Progenitor cell of endocrine pancreas (in vitro differentiated cells): ENCODE measurements at regions not wholly inside any gene's neighbourhood (a gene's known extent, or its start where the extent isn't known, plus 50 kb on each side); places are given as distances from the start of the nearest gene placed in this dataset.

ENCODE experiments used
- DNase-seq: peaks from one replicate; pipeline ENCODE4 v3.0.0; 2021; ENCODE audit warnings: low spot score; ENCODE audit not compliant: unreplicated experiment
- H3K27ac Mint-ChIP-seq: 2 replicates; pipeline ENCODE4 v1.8.0; 2021; ENCODE audit warnings: mild to moderate bottlenecking, moderate library complexity, mixed read lengths
- H3K27me3 Mint-ChIP-seq: 2 replicates; pipeline ENCODE4 v1.8.0; 2021; ENCODE audit warnings: mixed read lengths
- H3K36me3 Mint-ChIP-seq: 2 replicates; pipeline ENCODE4 v1.8.0; 2022; ENCODE audit warnings: mixed read lengths; ENCODE audit not compliant: insufficient read depth
- H3K4me1 Mint-ChIP-seq: 2 replicates; pipeline ENCODE4 v1.8.0; 2021; ENCODE audit warnings: low read depth, mixed read lengths
- H3K4me3 Mint-ChIP-seq: 2 replicates; pipeline ENCODE4 v1.8.0; 2021; ENCODE audit warnings: low read depth, mild to moderate bottlenecking, moderate library complexity, mixed read lengths
- H3K9me3 Mint-ChIP-seq: 2 replicates; pipeline ENCODE4 v1.8.0; 2021; ENCODE audit warnings: low read depth, mixed read lengths
- TF ChIP-seq, protein P1 (sequence below): fragments of 200-600 bp; sonication (generic); IDR thresholded peaks from one replicate; pipeline ENCODE4 v1.5.0; 2021; ENCODE audit warnings: antibody characterized with exemption, mild to moderate bottlenecking; ENCODE audit not compliant: unreplicated experiment

DNA sequence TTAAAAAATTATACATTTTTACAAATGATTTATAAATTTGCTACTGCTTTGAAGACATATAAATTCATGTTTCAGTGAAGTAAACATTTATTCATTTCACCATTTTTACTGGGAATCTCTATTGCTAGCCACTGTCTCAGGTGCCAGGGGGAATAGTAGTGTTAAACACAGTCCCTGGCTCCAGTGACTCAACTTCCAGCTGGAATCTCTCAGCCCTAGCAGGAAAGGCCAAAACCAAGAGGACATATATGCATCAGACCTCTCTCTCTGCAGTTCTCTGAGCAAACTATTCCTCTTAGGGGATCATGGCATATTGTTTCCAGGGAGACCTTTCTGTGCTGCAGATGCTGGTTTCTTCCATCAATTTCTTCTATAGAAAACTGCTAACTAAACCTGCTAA, 1009.0 kb upstream of the LCORL start:
- TF ChIP-seq, protein P1, sequence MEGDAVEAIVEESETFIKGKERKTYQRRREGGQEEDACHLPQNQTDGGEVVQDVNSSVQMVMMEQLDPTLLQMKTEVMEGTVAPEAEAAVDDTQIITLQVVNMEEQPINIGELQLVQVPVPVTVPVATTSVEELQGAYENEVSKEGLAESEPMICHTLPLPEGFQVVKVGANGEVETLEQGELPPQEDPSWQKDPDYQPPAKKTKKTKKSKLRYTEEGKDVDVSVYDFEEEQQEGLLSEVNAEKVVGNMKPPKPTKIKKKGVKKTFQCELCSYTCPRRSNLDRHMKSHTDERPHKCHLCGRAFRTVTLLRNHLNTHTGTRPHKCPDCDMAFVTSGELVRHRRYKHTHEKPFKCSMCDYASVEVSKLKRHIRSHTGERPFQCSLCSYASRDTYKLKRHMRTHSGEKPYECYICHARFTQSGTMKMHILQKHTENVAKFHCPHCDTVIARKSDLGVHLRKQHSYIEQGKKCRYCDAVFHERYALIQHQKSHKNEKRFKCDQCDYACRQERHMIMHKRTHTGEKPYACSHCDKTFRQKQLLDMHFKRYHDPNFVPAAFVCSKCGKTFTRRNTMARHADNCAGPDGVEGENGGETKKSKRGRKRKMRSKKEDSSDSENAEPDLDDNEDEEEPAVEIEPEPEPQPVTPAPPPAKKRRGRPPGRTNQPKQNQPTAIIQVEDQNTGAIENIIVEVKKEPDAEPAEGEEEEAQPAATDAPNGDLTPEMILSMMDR, result no peak
- DNase-seq, result no peak
- Mint-ChIP-seq H3K4me3 (no peak overlapping the region), H3K27ac (no peak overlapping the region), H3K9me3 (peaks cover 3% of the 10 kb centered on the region), H3K36me3 (no peaks in the 10 kb centered on the region), H3K4me1 (peaks cover 21% of the 10 kb centered on the region), H3K27me3 (no peaks in the 10 kb centered on the region)

DNA sequence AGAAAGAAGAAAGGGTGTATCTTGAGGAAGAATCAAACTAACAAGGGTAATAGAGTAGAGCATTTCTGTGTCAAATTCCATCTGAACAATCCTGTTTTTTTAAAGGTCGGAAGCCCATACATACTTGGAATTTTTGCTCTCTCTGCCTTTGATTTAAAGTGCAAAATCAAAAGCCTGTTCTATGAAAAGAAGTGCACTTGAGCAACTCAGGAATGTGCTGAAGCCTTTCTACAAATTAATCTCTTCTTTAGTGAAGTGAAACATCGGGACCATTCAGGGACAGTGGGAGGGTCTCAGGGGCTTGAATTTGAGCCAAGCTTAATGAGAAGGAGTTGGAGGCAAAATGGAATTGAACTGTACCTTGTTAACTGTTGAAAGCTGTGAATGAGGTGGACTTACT, 1008.5 kb upstream of the LCORL start:
- Mint-ChIP-seq H3K27me3 (no peaks in the 10 kb centered on the region), H3K4me1 (peaks cover 23% of the 10 kb centered on the region), H3K4me3 (no peak overlapping the region), H3K9me3 (peaks cover 3% of the 10 kb centered on the region), H3K27ac (peak overlapping the region; percentile 40), H3K36me3 (no peaks in the 10 kb centered on the region)
- TF ChIP-seq, protein P1, result no peak
- DNase-seq, result no peak

- Mint-ChIP-seq H3K27me3 (no peaks in the 10 kb centered on the region), H3K4me1 (peaks cover 19% of the 10 kb centered on the region), H3K36me3 (no peaks in the 10 kb centered on the region), H3K9me3 (peaks cover 3% of the 10 kb centered on the region), H3K27ac (peak overlapping the region; percentile 9), H3K4me3 (no peak overlapping the region)
- TF ChIP-seq, protein P1, result no peak
- no peak for DNase-seq
Measured at GRCh38 chr4:19026281-19026680, 1004.7 kb upstream of the LCORL start.

DNA sequence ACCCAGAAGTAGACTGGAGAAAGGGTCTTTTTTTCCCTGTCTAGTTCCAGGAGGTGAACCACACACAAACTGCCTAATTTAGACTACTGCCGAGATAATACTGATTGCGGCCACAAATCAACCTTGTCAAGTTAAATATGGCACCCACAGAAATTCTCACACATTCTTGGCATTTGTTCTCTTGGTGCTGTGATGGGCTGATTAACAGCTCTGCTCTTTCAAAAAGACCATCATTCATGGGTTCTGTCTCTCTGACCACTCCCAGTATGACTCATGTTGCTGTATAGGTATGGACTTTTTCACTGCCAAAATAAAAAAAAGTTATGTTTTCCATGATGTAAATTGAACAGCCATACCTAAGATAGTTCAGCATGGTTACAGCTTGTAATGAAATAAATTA, 1003.5 kb upstream of the LCORL start:
- H3K4me3 Mint-ChIP-seq, result no peak overlapping the region
- H3K36me3 Mint-ChIP-seq, result no peaks in the 10 kb centered on the region
- no peak for DNase-seq
- H3K27me3 Mint-ChIP-seq, result no peaks in the 10 kb centered on the region
- H3K27ac Mint-ChIP-seq, result no peak overlapping the region
- H3K4me1 Mint-ChIP-seq, result peaks cover 17% of the 10 kb centered on the region
- peaks cover 3% of the 10 kb centered on the region for H3K9me3 Mint-ChIP-seq
- TF ChIP-seq, protein P1, result no peak

- H3K4me1 Mint-ChIP-seq, result peaks cover 13% of the 10 kb centered on the region
- peaks cover 3% of the 10 kb centered on the region for H3K9me3 Mint-ChIP-seq
- H3K27me3 Mint-ChIP-seq, result no peaks in the 10 kb centered on the region
- H3K36me3 Mint-ChIP-seq, result no peaks in the 10 kb centered on the region
- H3K4me3 Mint-ChIP-seq, result no peak overlapping the region
- no peak for DNase-seq
- TF ChIP-seq, protein P1, result no peak
- no peak overlapping the region for H3K27ac Mint-ChIP-seq
Measured at GRCh38 chr4:19024047-19024446, 1002.5 kb upstream of the LCORL start.
